Karpas-422 (cell line): ENCODE measurements at regions not wholly inside any gene's neighbourhood (a gene's known extent, or its start where the extent isn't known, plus 50 kb on each side); places are given as distances from the start of the nearest gene placed in this dataset.

Source experiments
- DNase-seq: peaks from one replicate; pipeline ENCODE4 v3.0.0-alpha.2; 2015
- H2AFZ ChIP-seq: fragments of 200-600 bp; sonication (generic); 2 replicates; pipeline ENCODE4 v1.6.1; 2014; ENCODE audit warnings: antibody characterized with exemption, low read length, mixed read lengths
- H3K27ac ChIP-seq: fragments of 200-600 bp; sonication (generic); 2 replicates; pipeline ENCODE4 v1.5.1; 2014; ENCODE audit warnings: mild to moderate bottlenecking, low read length, moderate library complexity
- H3K27me3 ChIP-seq: fragments of 200-600 bp; sonication (generic); 2 replicates; pipeline ENCODE4 v1.6.1; 2014; ENCODE audit warnings: low read length, mixed read lengths
- H3K36me3 ChIP-seq: fragments of 200-600 bp; sonication (generic); 2 replicates; pipeline ENCODE4 v1.6.1; 2014; ENCODE audit warnings: low read length, mixed read lengths; ENCODE audit not compliant: insufficient read depth
- H3K4me1 ChIP-seq: fragments of 200-600 bp; sonication (generic); 2 replicates; pipeline ENCODE4 v1.6.1; 2014; ENCODE audit warnings: mild to moderate bottlenecking, low read length, mixed read lengths
- H3K4me2 ChIP-seq: fragments of 200-600 bp; sonication (generic); 2 replicates; pipeline ENCODE4 v1.6.1; 2014; ENCODE audit warnings: low read length, low read depth, mild to moderate bottlenecking; ENCODE audit not compliant: poor library complexity, severe bottlenecking
- H3K4me3 ChIP-seq: fragments of 200-600 bp; sonication (generic); 2 replicates; pipeline ENCODE4 v1.5.1; 2014; ENCODE audit warnings: mild to moderate bottlenecking, antibody characterized with exemption, low read length, mixed read lengths
- H3K79me2 ChIP-seq: fragments of 200-600 bp; sonication (generic); 2 replicates; pipeline ENCODE4 v1.6.1; 2014; ENCODE audit warnings: mild to moderate bottlenecking, low read length, mixed read lengths
- H3K9ac ChIP-seq: fragments of 200-600 bp; sonication (generic); 2 replicates; pipeline ENCODE4 v1.6.0; 2014; ENCODE audit warnings: low read length
- H3K9me2 ChIP-seq: fragments of 200-600 bp; sonication (generic), shearing (Covaris generic); replicated peaks from 2 replicates; pipeline ENCODE4 v1.6.0; 2014; ENCODE audit warnings: mild to moderate bottlenecking, low read length, moderate library complexity; ENCODE audit not compliant: insufficient read depth
- H3K9me3 ChIP-seq: fragments of 300-700, 200-600 bp; sonication (generic); 2 replicates; pipeline ENCODE4 v1.6.1; 2014; ENCODE audit warnings: low read length, mixed read lengths
- H4K20me1 ChIP-seq: fragments of 200-600 bp; sonication (generic); 2 replicates; pipeline ENCODE4 v1.6.1; 2014; ENCODE audit warnings: mild to moderate bottlenecking, antibody characterized with exemption, low read length, low read depth; ENCODE audit not compliant: insufficient read depth

GRCh38 chr11:23010790-23011335, 150.6 kb upstream of the CCDC179 start:
- H2AFZ ChIP-seq = no peak overlapping the region
- no peak overlapping the region for H3K9ac ChIP-seq
- no peaks in the 10 kb centered on the region for H3K36me3 ChIP-seq
- no peak overlapping the region for H3K4me2 ChIP-seq
- H3K79me2 ChIP-seq = no peaks in the 10 kb centered on the region
- no peaks in the 10 kb centered on the region for H3K9me2 ChIP-seq
- no peaks in the 10 kb centered on the region for H3K27me3 ChIP-seq
- no peak for DNase-seq
- no peaks in the 10 kb centered on the region for H3K4me1 ChIP-seq
- H3K4me3 ChIP-seq = no peak overlapping the region
- H3K27ac ChIP-seq = no peak overlapping the region
- peaks cover 8% of the 10 kb centered on the region; the same call in 1 of the 2 replicates for H3K9me3 ChIP-seq
- no peaks in the 10 kb centered on the region for H4K20me1 ChIP-seq

GRCh38 chr11:23012930-23013329, 152.7 kb upstream of the CCDC179 start:
- no peak overlapping the region for H3K27ac ChIP-seq
- H3K4me3 ChIP-seq = no peak overlapping the region
- H3K27me3 ChIP-seq = no peaks in the 10 kb centered on the region
- no peaks in the 10 kb centered on the region for H4K20me1 ChIP-seq
- no peak overlapping the region for H3K9ac ChIP-seq
- no peaks in the 10 kb centered on the region for H3K9me2 ChIP-seq
- no peak for DNase-seq
- H3K36me3 ChIP-seq = no peaks in the 10 kb centered on the region
- H3K79me2 ChIP-seq = no peaks in the 10 kb centered on the region
- no peaks in the 10 kb centered on the region for H3K4me1 ChIP-seq
- H3K4me2 ChIP-seq = no peak overlapping the region
- no peak overlapping the region for H2AFZ ChIP-seq
- peaks cover 8% of the 10 kb centered on the region; the same call in 1 of the 2 replicates for H3K9me3 ChIP-seq

DNA sequence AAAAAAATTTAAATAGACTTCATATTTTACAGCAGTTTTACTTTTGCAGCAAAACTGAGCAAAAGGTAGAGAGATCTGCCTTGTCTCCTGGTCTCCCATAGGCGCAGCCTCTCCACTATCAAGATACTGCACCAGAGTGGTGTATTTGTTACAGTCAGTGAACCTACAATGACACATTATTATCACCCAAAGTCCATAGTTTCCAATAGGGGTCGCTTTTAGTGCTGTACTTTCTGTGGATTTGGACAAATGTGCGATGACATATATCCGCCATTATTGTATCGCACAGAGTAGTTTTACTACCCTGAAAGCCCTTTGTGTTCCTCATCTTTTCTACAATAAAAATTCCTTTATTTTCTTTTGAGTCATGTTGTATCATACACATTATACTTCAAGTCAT, 153.2 kb upstream of the CCDC179 start:
- DNase-seq = no peak
- Histone ChIP-seq H3K9me2 (no peaks in the 10 kb centered on the region), H3K4me2 (no peak overlapping the region), H3K9ac (no peak overlapping the region), H3K4me3 (no peak overlapping the region), H2AFZ (no peak overlapping the region), H4K20me1 (no peaks in the 10 kb centered on the region), H3K27me3 (no peaks in the 10 kb centered on the region), H3K9me3 (peaks cover 8% of the 10 kb centered on the region; the same call in 1 of the 2 replicates), H3K27ac (no peak overlapping the region), H3K4me1 (no peaks in the 10 kb centered on the region), H3K79me2 (no peaks in the 10 kb centered on the region), H3K36me3 (no peaks in the 10 kb centered on the region)

- peak; percentile 71 for DNase-seq
Observed at GRCh38 chr11:23021287-23021863, 161.1 kb upstream of the CCDC179 start.

GRCh38 chr11:23022854-23023253, 162.6 kb upstream of the CCDC179 start:
- no peak overlapping the region for H3K9ac ChIP-seq
- DNase-seq = no peak
- H3K9me2 ChIP-seq = no peaks in the 10 kb centered on the region
- no peak overlapping the region for H3K4me2 ChIP-seq
- no peaks in the 10 kb centered on the region for H4K20me1 ChIP-seq
- H3K9me3 ChIP-seq = no peaks in the 10 kb centered on the region
- H3K36me3 ChIP-seq = no peaks in the 10 kb centered on the region
- H3K4me1 ChIP-seq = no peaks in the 10 kb centered on the region
- H3K79me2 ChIP-seq = no peaks in the 10 kb centered on the region
- no peak overlapping the region for H3K27ac ChIP-seq
- no peaks in the 10 kb centered on the region for H3K27me3 ChIP-seq
- no peak overlapping the region for H2AFZ ChIP-seq
- no peak overlapping the region for H3K4me3 ChIP-seq

More at GRCh38 chr11:23021287-23021863, 161.1 kb upstream of the CCDC179 start:
- Histone ChIP-seq H3K4me2 (no peak overlapping the region), H3K79me2 (no peaks in the 10 kb centered on the region), H3K36me3 (no peaks in the 10 kb centered on the region), H3K9me2 (no peaks in the 10 kb centered on the region), H3K27ac (no peak overlapping the region), H2AFZ (no peak overlapping the region), H3K9me3 (no peaks in the 10 kb centered on the region), H3K9ac (no peak overlapping the region), H3K4me1 (no peaks in the 10 kb centered on the region), H4K20me1 (no peaks in the 10 kb centered on the region), H3K27me3 (no peaks in the 10 kb centered on the region), H3K4me3 (no peak overlapping the region)

DNA sequence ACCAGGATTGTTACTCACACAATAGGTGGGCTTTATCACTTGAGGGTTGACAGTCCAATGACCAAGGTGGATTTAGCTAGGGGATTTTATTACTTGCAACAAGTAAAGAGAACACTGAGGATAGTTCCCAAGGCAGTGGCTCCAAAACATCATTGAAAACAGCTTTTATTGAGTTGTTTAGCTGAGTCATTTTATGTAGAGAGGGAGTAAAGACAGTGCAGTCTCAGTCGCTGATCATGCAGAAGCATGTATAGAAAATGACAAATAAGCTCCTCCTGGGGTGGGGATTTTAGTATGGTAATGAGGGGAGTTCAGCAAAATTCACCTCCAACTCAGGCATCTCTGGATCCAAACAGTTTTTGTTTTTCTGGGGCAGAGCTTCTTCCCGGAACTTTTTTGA, 163.0 kb upstream of the CCDC179 start:
- H3K4me1 ChIP-seq = no peaks in the 10 kb centered on the region
- H4K20me1 ChIP-seq = no peaks in the 10 kb centered on the region
- H3K79me2 ChIP-seq = no peaks in the 10 kb centered on the region
- H3K27me3 ChIP-seq = no peaks in the 10 kb centered on the region
- no peaks in the 10 kb centered on the region for H3K9me2 ChIP-seq
- no peak overlapping the region for H2AFZ ChIP-seq
- H3K4me2 ChIP-seq = no peak overlapping the region
- no peak overlapping the region for H3K27ac ChIP-seq
- no peaks in the 10 kb centered on the region for H3K36me3 ChIP-seq
- no peak overlapping the region for H3K9ac ChIP-seq
- no peak overlapping the region for H3K4me3 ChIP-seq
- no peak for DNase-seq
- H3K9me3 ChIP-seq = no peaks in the 10 kb centered on the region

DNA sequence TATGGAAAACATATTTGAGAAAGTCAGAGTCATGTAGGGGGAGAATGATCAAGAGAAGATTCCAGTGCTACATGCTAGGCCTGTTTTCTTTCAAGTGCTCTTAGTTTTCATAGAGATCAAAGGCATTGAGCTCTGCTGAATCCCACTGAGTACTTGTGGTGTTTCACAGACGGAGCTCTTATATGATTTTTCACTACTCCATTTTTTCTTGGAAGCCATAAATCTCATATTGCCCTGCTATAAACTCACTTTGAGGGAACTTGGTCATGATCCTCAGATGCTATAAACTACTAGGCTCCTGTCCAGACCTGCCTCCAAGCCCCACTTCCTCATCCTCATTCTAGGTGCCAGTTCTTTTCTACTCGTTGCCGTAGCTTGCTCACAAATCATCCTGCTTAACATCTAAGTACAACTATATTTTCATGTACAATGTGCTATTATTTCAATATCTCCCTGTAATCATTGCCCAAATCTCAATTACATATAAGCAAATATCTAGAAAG, 180.8 kb upstream of the CCDC179 start:
- no peaks in the 10 kb centered on the region for H3K36me3 ChIP-seq
- no peak overlapping the region for H2AFZ ChIP-seq
- no peak overlapping the region for H3K9ac ChIP-seq
- no peaks in the 10 kb centered on the region for H3K9me2 ChIP-seq
- H3K9me3 ChIP-seq = peaks cover 7% of the 10 kb centered on the region; the same call in 1 of the 2 replicates
- no peaks in the 10 kb centered on the region for H3K79me2 ChIP-seq
- no peaks in the 10 kb centered on the region for H3K27me3 ChIP-seq
- no peak for DNase-seq
- H4K20me1 ChIP-seq = no peaks in the 10 kb centered on the region
- no peaks in the 10 kb centered on the region for H3K4me1 ChIP-seq
- no peak overlapping the region for H3K27ac ChIP-seq
- no peak overlapping the region for H3K4me2 ChIP-seq
- no peak overlapping the region for H3K4me3 ChIP-seq

DNA sequence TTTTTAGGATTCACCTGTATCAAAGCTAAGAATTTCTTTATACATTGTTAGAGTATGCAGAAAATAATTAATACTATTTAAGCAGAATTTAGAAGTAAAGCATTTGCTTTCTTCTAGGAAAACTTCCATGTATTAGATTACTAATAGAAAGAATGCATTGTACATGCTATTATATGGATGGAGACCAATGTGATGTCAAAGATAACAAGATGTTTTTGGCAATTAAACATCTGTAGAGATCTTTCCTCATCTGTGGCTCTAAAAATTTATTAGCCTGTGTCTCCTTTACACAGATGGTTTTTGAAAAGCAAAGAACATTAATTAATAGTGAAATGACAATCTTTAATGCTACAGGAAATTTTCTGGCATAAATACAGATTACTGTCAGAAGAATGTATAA, 198.4 kb upstream of the CCDC179 start:
- DNase-seq = no peak
- no peak overlapping the region for H3K9ac ChIP-seq
- no peak overlapping the region for H2AFZ ChIP-seq
- H3K27me3 ChIP-seq = no peaks in the 10 kb centered on the region
- no peaks in the 10 kb centered on the region for H3K9me2 ChIP-seq
- no peak overlapping the region for H3K4me2 ChIP-seq
- H3K79me2 ChIP-seq = no peaks in the 10 kb centered on the region
- no peaks in the 10 kb centered on the region for H4K20me1 ChIP-seq
- no peak overlapping the region for H3K27ac ChIP-seq
- no peak overlapping the region for H3K4me3 ChIP-seq
- H3K9me3 ChIP-seq = 0 out of 2 replicates have a peak, but pooled peaks cover 4% of the 10 kb centered on the region
- no peaks in the 10 kb centered on the region for H3K4me1 ChIP-seq
- no peaks in the 10 kb centered on the region for H3K36me3 ChIP-seq
